ENCODE measurements at regions not wholly inside any gene's neighbourhood (a gene's known extent, or its start where the extent isn't known, plus 50 kb on each side); places are given as distances from the start of the nearest gene placed in this dataset.
"Not testable (repeated sequence)": the region's sequence is repeated elsewhere in the genome, so short reads cannot be mapped to it uniquely, and the experiment has no call there.

- DNase-seq: not testable (repeated sequence)
Observed at GRCh38 chr15:20227119-20227853, 314.3 kb downstream of the GOLGA6L6 start.

- DNase-seq: not testable (repeated sequence)
Observed at GRCh38 chr15:20226531-20226930, 315.1 kb downstream of the GOLGA6L6 start.

GRCh38 chr15:20221063-20221462, 320.5 kb downstream of the GOLGA6L6 start:
- not testable (repeated sequence) for DNase-seq

GRCh38 chr15:20219171-20219570, 322.4 kb downstream of the GOLGA6L6 start:
- DNase-seq: not testable (repeated sequence)

- DNase-seq: not testable (repeated sequence)
Observed at GRCh38 chr15:20215700-20216099, 325.9 kb downstream of the GOLGA6L6 start.

- DNase-seq: not testable (repeated sequence)
Observed at GRCh38 chr15:20214101-20214500, 327.5 kb downstream of the GOLGA6L6 start.

GRCh38 chr15:20211508-20211907, 330.1 kb downstream of the GOLGA6L6 start:
- DNase-seq: not testable (repeated sequence)

GRCh38 chr15:20209973-20210372, 331.6 kb downstream of the GOLGA6L6 start:
- DNase-seq: not testable (repeated sequence)

- not testable (repeated sequence) for DNase-seq
Observed at GRCh38 chr15:20207607-20208006, 334.0 kb downstream of the GOLGA6L6 start.

- DNase-seq: not testable (repeated sequence)
Observed at GRCh38 chr15:20207198-20207597, 334.4 kb downstream of the GOLGA6L6 start.

- DNase-seq: not testable (repeated sequence)
Observed at GRCh38 chr15:20204177-20204866, 337.3 kb downstream of the GOLGA6L6 start.

- not testable (repeated sequence) for DNase-seq
Observed at GRCh38 chr15:20203649-20204150, 337.9 kb downstream of the GOLGA6L6 start.

GRCh38 chr15:20194591-20195198, 346.9 kb downstream of the GOLGA6L6 start:
- not testable (repeated sequence) for DNase-seq

- DNase-seq: peak in 1 of 2 donors; percentile 20
Observed at GRCh38 chr15:20192982-20193929, 348.3 kb downstream of the GOLGA6L6 start.

- DNase-seq: not testable (repeated sequence)
Observed at GRCh38 chr15:20191508-20192125, 350.0 kb downstream of the GOLGA6L6 start.

GRCh38 chr15:20188611-20189010, 353.0 kb downstream of the GOLGA6L6 start:
- not testable (repeated sequence) for DNase-seq

- not testable (repeated sequence) for DNase-seq
Observed at GRCh38 chr15:20187370-20188355, 353.9 kb downstream of the GOLGA6L6 start.

- DNase-seq: not testable (repeated sequence)
Observed at GRCh38 chr15:20184879-20185278, 356.7 kb downstream of the GOLGA6L6 start.

GRCh38 chr15:20168221-20168620, 373.4 kb downstream of the GOLGA6L6 start:
- DNase-seq: not testable (repeated sequence)

- not testable (repeated sequence) for DNase-seq
Observed at GRCh38 chr15:20153528-20153927, 388.1 kb downstream of the GOLGA6L6 start.
